Endothelial cell of umbilical vein (primary cell): ENCODE measurements at regions not wholly inside any gene's neighbourhood (a gene's known extent, or its start where the extent isn't known, plus 50 kb on each side); places are given as distances from the start of the nearest gene placed in this dataset.

Source experiments
- CTCF ChIP-seq, 2 donors: IDR thresholded peaks; 1 replicate in 1 of 2; 2 replicates in 1 of 2; pipeline ENCODE4 v1.5.1; 2011; ENCODE audit warnings: low read length in 2 of 2, mild to moderate bottlenecking in 2 of 2, moderate library complexity in 2 of 2, control low read depth in 1 of 2, inconsistent platforms in 1 of 2, low read depth in 1 of 2; ENCODE audit not compliant: insufficient read depth in 1 of 2; ENCODE audit errors: extremely low read depth in 1 of 2
- EZH2 ChIP-seq: IDR thresholded peaks from 2 replicates; pipeline ENCODE4 v1.6.1; 2012; ENCODE audit warnings: borderline replicate concordance, low read depth, mild to moderate bottlenecking, moderate library complexity, low read length, inconsistent platforms; ENCODE audit not compliant: severe bottlenecking
- GATA2 ChIP-seq: IDR thresholded peaks from 2 replicates; pipeline ENCODE4 v1.7.0; 2011; ENCODE audit warnings: low read depth, mild to moderate bottlenecking, moderate library complexity, mixed read lengths, low read length; ENCODE audit not compliant: insufficient read length, insufficient read depth
- JUN ChIP-seq: IDR thresholded peaks from 2 replicates; pipeline ENCODE4 v1.6.1; 2011; ENCODE audit warnings: borderline replicate concordance, low read depth; ENCODE audit not compliant: insufficient read length, insufficient read depth
- MAX ChIP-seq: IDR thresholded peaks from 2 replicates; pipeline ENCODE4 v1.6.1; 2011; ENCODE audit not compliant: insufficient read depth, insufficient read length
- MYC ChIP-seq: IDR thresholded peaks from one replicate; pipeline ENCODE4 v1.6.1; 2011; ENCODE audit warnings: mild to moderate bottlenecking, low read depth, low read length
- POLR2A ChIP-seq: IDR thresholded peaks from 2 replicates; pipeline ENCODE4 v1.6.1; 2012; ENCODE audit warnings: low read depth, mild to moderate bottlenecking, control low read depth, low read length
- POLR2AphosphoS5 ChIP-seq: IDR thresholded peaks from 2 replicates; pipeline ENCODE4 v1.6.1; 2012; ENCODE audit warnings: low read depth, mild to moderate bottlenecking, control low read depth, low read length, moderate library complexity; ENCODE audit not compliant: insufficient read depth

GRCh38 chr2:174015428-174015827, 50.3 kb upstream of the SP3 start:
- TF ChIP-seq CTCF (IDR thresholded peaks at IDR 0.05; ENCODE audit: extremely low read depth in 1 of 2, insufficient read depth in 1 of 2, low read depth in 1 of 2, low read length in 2 of 2), result no peak
- TF ChIP-seq MAX, result no peak
- no peak for TF ChIP-seq GATA2
- TF ChIP-seq MYC, result no peak
- TF ChIP-seq POLR2A, result no peak
- no peak for TF ChIP-seq EZH2
- TF ChIP-seq POLR2AphosphoS5, result no peak
- TF ChIP-seq JUN, result no peak
